GM12865 (cell line): ENCODE measurements at regions not wholly inside any gene's neighbourhood (a gene's known extent, or its start where the extent isn't known, plus 50 kb on each side); places are given as distances from the start of the nearest gene placed in this dataset.
"Not testable (repeated sequence)": the region's sequence is repeated elsewhere in the genome, so short reads cannot be mapped to it uniquely, and the experiment has no call there.

Source experiments
- DNase-seq: peaks from one replicate; pipeline ENCODE4 v3.0.0; 2010; ENCODE audit warnings: low read depth
- H3K4me3 ChIP-seq: 2 replicates; pipeline ENCODE4 v1.5.1; 2011; ENCODE audit warnings: mild to moderate bottlenecking, low read depth, low read length, control low read depth
- CTCF ChIP-seq: IDR thresholded peaks from 2 replicates; pipeline ENCODE4 v1.5.1; 2011; ENCODE audit warnings: low read length, control low read depth, low read depth, inconsistent platforms; ENCODE audit not compliant: insufficient read depth; ENCODE audit errors: missing control alignments

GRCh38 chr7:109895536-109895935, 1195.4 kb upstream of the LRRN3 start:
- no peak overlapping the region for H3K4me3 ChIP-seq
- TF ChIP-seq CTCF: no peak
- no peak for DNase-seq

DNA sequence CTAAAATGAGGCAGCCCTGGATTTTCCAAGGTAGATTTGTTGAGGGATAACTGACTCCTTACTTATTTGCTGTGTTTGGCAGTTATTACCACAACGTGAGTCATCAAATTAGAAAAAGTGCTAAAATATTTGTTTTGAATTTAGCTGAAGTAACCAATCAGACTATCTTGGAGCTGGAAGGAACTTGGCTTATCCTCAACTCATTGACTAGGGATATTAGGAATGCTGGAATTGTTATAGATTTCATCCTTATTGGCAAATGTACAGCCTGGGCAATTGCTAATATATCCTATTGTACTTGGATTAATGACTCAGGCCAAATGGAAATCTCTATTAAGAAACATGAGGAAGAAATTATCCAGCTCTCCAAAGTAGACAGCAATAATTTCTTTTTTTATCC, 1189.0 kb upstream of the LRRN3 start:
- no peak overlapping the region for H3K4me3 ChIP-seq
- TF ChIP-seq CTCF: no peak
- no peak for DNase-seq

GRCh38 chr7:109905368-109906065, 1185.4 kb upstream of the LRRN3 start:
- not testable (repeated sequence) for H3K4me3 ChIP-seq, DNase-seq

GRCh38 chr7:109915670-109916069, 1175.3 kb upstream of the LRRN3 start:
- TF ChIP-seq CTCF: no peak
- DNase-seq: no peak
- no peak overlapping the region for H3K4me3 ChIP-seq

DNA sequence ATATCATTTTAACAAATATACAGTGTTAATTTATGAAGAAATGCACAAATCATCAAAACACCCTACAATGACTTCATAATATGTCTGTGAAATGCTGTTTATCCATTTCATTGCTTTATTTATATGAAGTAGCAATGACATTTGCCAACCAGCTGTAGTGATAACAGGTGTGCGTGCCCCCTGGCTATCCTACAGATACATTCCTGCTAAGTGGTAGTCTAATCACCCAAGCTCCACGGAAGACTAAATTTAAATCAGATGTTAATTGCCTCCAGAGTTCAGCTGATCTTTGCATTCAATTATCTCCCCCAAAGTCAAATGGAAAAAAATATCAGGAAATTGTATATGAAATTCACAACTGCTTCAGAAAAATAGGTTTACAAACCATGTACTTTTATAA, 1164.2 kb upstream of the LRRN3 start:
- no peak for DNase-seq
- no peak for TF ChIP-seq CTCF
- no peak overlapping the region for H3K4me3 ChIP-seq

DNA sequence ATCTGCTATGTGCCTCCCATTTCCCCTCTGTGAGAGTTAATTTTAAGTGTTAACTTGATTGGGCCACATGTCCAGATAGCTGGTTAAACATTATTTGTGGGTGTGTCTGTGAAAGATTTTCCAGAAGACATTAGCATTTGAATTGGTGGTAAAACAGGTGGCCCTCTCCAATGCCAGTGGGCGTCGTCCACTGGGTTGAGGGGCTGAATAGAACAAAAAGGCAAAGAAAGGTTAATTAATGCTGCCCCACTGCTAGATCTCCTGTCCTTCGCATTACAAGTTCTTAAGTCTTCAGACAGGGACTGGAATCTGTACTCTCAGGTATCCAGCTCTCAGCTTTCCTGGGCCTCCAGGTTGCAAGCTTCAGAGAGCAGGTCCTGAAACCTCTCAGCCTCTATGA, 1160.9 kb upstream of the LRRN3 start:
- TF ChIP-seq CTCF: no peak
- no peak overlapping the region for H3K4me3 ChIP-seq
- DNase-seq: no peak

- H3K4me3 ChIP-seq: no peak overlapping the region
- no peak for TF ChIP-seq CTCF
- DNase-seq: no peak
These were observed 1151.7 kb upstream of the LRRN3 start for GRCh38 chr7:109939207-109939606.
